ENCODE measurements at regions not wholly inside any gene's neighbourhood (a gene's known extent, or its start where the extent isn't known, plus 50 kb on each side); places are given as distances from the start of the nearest gene placed in this dataset.

DNA sequence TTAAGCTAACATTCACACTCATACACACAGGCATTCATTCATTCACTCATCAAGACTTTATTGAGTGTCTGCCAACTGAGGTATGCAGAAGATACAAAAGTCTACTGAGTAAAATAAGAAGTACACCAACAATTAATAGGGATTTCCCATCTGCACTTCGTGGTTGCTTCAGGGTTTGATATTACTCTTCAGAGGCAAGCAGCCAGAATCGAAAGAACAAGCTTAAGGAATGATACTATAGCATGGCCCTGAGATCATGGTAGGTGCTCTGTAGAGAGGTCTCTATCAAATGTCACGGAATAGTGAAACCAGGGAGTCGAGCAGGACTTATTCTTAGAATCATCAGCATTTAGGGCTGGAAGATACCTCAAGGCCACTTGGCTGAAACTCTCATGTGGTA, 135.4 kb downstream of the NRN1 start:
- TF ChIP-seq, protein P1, sequence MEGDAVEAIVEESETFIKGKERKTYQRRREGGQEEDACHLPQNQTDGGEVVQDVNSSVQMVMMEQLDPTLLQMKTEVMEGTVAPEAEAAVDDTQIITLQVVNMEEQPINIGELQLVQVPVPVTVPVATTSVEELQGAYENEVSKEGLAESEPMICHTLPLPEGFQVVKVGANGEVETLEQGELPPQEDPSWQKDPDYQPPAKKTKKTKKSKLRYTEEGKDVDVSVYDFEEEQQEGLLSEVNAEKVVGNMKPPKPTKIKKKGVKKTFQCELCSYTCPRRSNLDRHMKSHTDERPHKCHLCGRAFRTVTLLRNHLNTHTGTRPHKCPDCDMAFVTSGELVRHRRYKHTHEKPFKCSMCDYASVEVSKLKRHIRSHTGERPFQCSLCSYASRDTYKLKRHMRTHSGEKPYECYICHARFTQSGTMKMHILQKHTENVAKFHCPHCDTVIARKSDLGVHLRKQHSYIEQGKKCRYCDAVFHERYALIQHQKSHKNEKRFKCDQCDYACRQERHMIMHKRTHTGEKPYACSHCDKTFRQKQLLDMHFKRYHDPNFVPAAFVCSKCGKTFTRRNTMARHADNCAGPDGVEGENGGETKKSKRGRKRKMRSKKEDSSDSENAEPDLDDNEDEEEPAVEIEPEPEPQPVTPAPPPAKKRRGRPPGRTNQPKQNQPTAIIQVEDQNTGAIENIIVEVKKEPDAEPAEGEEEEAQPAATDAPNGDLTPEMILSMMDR (IDR thresholded peaks at IDR 0.05; ENCODE audit: insufficient read depth, low read length, missing control alignments): no peak
- no peak for DNase-seq (ENCODE audit: low read depth, low spot score)
- ChIA-PET CTCF (no interaction called here), POLR2A (no interaction called here)
- H3K4me3 ChIP-seq (ENCODE audit: low read depth, low read length): no peak overlapping the region

- H3K4me3 ChIP-seq (ENCODE audit: low read depth, low read length): no peak overlapping the region
- POLR2A ChIA-PET: no interaction called here
- no peak for DNase-seq (ENCODE audit: low read depth, low spot score)
- TF ChIP-seq, protein P1 (IDR thresholded peaks at IDR 0.05; ENCODE audit: insufficient read depth, low read length, missing control alignments): no peak
- CTCF ChIA-PET: no interaction called here
These were observed 137.0 kb downstream of the NRN1 start for GRCh38 chr6:5869676-5870075.

GRCh38 chr6:5869261-5869660, 137.5 kb downstream of the NRN1 start:
- H3K4me3 ChIP-seq (ENCODE audit: low read depth, low read length): no peak overlapping the region
- DNase-seq (ENCODE audit: low read depth, low spot score): no peak
- TF ChIP-seq, protein P1 (IDR thresholded peaks at IDR 0.05; ENCODE audit: insufficient read depth, low read length, missing control alignments): no peak
- CTCF ChIA-PET: no interaction called here
- POLR2A ChIA-PET: no interaction called here

DNA sequence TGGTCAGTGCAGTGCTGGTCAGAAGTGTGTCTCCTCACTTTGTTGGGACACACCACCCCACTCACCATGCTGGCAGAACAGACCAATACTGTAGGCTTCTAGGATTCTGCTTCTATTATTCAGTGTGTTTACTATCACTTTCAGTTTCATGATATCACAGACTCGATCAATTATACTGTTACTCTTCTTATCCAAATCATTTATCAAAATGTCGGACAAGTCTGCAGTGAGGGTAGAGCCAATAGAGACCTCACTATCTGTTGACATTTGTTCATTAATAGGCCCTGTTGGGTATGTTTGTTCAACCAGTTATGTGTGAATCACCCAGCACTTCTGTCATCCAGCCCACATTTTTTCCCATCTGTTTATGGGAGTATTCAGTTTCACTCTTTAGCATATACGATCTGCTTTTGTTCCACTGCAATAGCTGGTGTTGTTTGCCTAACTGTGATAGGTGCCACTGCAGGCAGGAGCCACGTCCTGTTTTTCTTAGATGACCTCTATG, 140.1 kb downstream of the NRN1 start:
- TF ChIP-seq, protein P1 (IDR thresholded peaks at IDR 0.05; ENCODE audit: insufficient read depth, low read length, missing control alignments): no peak
- ChIA-PET POLR2A (no interaction called here), CTCF (no interaction called here)
- H3K4me3 ChIP-seq (ENCODE audit: low read depth, low read length): peak overlapping the region; percentile 23
- DNase-seq (ENCODE audit: low read depth, low spot score): peak; percentile 40

DNA sequence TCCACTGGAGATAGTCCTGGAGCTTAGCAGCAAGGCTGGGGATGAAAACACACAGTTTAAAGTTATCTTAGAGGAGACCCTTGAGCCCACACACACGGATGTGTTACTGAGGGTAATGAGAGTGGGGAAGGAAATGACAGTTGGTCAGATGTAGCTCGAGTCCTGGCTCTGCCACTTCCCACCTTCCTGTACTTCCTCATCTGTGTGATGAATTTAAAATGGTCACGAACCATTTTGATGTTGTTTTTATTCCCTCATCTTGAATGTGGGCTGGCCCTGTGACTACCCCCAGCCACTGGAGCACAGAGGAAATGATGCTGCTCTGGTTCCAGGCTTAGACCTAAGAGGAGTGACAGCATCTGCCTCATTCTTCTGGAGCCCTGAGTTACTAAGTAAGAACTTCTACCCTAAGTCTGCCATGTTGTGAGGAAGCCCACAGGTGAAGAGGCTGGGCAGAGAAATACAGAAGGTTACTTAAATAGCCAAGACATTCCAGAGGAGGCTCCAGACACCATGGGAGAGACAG, 141.2 kb downstream of the NRN1 start:
- TF ChIP-seq, protein P1 (IDR thresholded peaks at IDR 0.05; ENCODE audit: insufficient read depth, low read length, missing control alignments): no peak
- CTCF ChIA-PET: no interaction called here
- POLR2A ChIA-PET: no interaction called here
- no peak for DNase-seq (ENCODE audit: low read depth, low spot score)
- no peak overlapping the region for H3K4me3 ChIP-seq (ENCODE audit: low read depth, low read length)

DNA sequence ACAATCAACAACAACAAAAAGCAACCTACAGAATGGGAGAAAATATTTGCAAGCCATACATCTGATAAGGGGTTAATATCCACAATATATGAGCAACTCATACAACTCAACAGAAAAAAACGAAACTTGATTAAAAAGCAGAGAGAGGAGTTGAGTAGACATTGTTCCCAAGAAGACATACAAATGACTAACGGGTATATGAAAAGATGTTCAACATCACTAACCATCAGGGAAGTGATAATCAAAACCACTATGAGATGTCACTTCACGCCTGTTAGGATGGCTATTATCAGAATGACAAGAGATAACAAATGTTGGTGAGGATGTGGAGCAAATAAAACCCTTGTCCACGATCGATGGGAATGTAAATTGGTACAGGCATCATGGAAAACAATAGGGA, 145.9 kb downstream of the NRN1 start:
- ChIA-PET CTCF (no interaction called here), POLR2A (no interaction called here)
- no peak for DNase-seq (ENCODE audit: low read depth, low spot score)
- TF ChIP-seq, protein P1 (IDR thresholded peaks at IDR 0.05; ENCODE audit: insufficient read depth, low read length, missing control alignments): no peak
- no peak overlapping the region for H3K4me3 ChIP-seq (ENCODE audit: low read depth, low read length)

Measured in AG04449 (cell line).